ENCODE measurements at regions not wholly inside any gene's neighbourhood (a gene's known extent, or its start where the extent isn't known, plus 50 kb on each side); places are given as distances from the start of the nearest gene placed in this dataset.

DNA sequence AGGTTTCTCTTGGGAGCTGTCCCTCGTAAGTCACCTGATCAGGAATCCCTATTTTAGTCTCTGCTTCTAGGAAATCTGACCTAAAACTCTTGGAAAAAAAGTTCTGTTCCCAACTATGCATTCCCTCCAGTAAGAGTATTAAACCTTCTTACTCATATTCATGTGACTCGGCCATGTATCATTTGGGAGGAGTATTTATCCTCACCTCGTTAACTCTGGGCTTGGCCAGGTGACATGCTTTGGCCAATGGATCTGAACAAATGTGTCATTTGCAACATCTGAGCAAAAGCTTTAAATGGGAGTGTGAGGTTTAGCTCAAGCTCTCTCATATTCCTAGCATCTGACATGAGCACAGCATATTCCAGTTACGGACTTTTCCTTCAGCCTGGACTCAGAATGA is 226.8 kb downstream of the NUAK1 start:
- ATAC-seq: no peak
- DNase-seq: no peak
- intact Hi-C loops (cut with DNase I, micrococcal nuclease): no loop called here

GRCh38 chr12:105912882-105913678 is 225.7 kb downstream of the NUAK1 start:
- no peak for DNase-seq
- ATAC-seq: no peak
- intact Hi-C loops (cut with DNase I, micrococcal nuclease): no loop called here

DNA sequence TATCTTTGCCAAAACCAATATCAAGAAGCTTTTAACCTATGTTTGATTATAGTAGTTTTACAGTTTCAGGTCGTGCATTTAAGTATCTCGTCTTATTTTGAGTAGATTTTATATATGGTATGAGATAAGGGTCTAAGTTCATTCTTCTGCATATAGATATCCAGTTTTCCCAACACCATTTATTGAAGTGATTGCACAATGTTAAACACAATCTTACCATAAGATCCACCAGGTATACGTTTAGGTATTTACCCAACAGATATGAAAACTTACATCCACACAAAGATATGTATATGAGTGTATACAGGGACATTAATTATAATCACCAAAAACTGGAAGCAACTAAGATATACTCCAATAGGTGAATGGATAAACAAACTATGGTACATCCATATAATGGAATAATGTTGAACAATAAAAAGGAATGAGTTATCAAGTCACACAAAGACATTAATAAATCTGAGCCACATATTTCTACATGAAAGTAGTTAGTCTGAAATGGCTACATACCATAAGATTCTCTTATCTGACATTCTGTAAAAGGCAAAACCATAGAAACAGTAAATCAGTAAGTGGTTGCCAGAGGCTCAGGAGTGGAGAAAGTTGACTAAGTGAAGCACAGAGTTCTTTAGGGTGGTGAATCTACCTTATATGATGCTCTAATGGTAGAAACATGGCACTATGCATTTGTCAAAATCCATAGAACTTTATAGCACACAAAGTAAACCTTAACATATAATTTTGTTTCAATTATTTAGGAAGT is 222.6 kb downstream of the NUAK1 start:
- no peak for DNase-seq

DNA sequence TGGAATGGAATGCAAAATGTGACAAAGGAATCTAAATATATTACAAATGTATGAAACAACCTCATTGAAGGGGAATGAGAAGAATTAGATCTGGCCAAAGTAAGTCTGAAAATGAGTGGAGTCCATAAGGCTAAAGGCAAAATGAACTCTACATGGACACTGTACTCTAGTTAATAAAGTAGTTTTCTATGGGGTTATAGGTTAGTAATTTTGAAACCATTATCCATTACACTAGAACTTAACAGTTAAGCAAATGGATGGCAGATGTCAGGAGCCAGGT is 222.1 kb downstream of the NUAK1 start:
- no peak for ATAC-seq
- intact Hi-C loops (cut with DNase I, micrococcal nuclease): no loop called here
- no peak for DNase-seq

More for the DNA sequence above, 222.6 kb downstream of the NUAK1 start:
- no peak for ATAC-seq
- intact Hi-C loops (cut with DNase I, micrococcal nuclease): no loop called here

DNA sequence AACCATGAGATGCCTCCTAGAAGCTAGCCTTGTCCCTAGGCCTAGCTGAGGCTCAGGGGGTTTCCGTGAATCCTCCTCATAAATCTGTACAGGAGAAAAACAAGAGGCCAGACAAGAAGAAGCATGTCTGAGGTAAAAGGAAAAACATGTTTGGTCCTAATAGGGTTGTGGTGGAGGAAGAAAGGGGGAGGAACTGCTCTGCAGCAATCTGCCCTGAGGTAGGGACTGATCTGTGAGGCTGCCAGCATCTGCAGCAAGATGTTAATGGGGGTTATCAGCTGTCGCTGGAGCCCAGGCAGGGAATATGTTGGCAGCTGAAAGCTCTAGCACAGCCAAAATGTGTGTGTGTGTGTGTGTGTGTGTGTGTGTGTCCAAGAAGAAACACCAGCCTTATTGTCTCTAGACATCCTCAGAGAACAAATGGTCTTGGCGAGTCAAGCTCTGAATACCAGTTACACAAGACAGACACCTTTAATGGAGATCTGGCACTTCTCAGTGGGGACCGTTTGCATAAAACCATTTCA is 218.5 kb downstream of the NUAK1 start:
- intact Hi-C loops (cut with DNase I, micrococcal nuclease): no loop called here
- ATAC-seq (no peak), DNase-seq (no peak)

GRCh38 chr12:105921055-105921454 is 217.7 kb downstream of the NUAK1 start:
- DNase-seq (no peak), ATAC-seq (no peak)
- intact Hi-C loops (cut with DNase I, micrococcal nuclease): no loop called here

GRCh38 chr12:105921872-105922669 is 216.7 kb downstream of the NUAK1 start:
- DNase-seq (no peak), ATAC-seq (no peak)
- intact Hi-C loops (cut with DNase I, micrococcal nuclease): no loop called here

DNA sequence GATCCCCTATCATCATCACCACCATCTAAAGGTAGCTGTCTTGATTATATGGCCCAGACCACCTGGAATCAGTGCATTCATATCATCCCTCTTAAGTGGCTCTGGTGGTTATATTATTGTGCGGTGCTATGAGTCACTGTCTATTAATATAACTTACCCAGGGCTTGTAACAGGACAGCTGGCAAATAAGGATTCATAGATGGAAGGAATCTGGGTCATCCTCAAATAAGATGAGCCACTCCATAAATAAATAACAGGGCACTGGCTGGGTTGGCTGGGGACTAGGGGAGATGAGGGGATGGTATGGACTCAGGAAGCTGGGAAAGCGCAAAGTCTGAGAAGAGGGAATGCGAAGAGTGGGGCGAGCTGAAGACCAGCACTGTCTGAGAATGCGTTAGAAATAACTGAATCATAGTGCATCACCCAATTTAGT is 216.1 kb downstream of the NUAK1 start:
- intact Hi-C loops (cut with DNase I, micrococcal nuclease): no loop called here
- ATAC-seq: no peak
- no peak for DNase-seq

- ATAC-seq (no peak), DNase-seq (no peak)
- intact Hi-C loops (cut with DNase I, micrococcal nuclease): no loop called here
Measured at GRCh38 chr12:105924526-105925208, 214.1 kb downstream of the NUAK1 start.

DNA sequence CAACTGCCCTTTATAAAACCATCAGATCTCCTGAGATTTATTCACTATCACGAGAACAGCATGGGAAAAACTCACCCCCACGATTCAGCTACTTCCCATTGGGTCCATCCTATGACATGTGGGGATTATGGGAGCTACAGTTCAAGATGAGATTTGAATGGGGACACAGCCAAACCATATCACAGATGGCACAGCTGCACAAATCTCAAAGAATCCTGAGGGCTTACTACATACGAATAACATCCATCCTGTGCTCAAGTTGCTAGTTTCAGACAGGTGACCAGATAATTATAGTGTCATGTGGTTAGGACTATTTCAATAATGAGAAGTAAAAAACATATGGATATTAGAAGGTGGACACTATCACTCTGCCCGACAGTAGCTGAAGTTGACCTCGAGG is 211.2 kb downstream of the NUAK1 start:
- DNase-seq: no peak
- intact Hi-C loops (cut with DNase I, micrococcal nuclease): no loop called here
- no peak for ATAC-seq

GRCh38 chr12:105928436-105928835 is 210.3 kb downstream of the NUAK1 start:
- ATAC-seq (peak; percentile 58), DNase-seq (peak; percentile 47 to 54)
- intact Hi-C loops (cut with DNase I, micrococcal nuclease): no loop called here

GRCh38 chr12:105929192-105929591 is 209.6 kb downstream of the NUAK1 start:
- intact Hi-C loops (cut with DNase I, micrococcal nuclease): no loop called here
- DNase-seq: no peak
- ATAC-seq: no peak

GRCh38 chr12:105930557-105931503 is 207.9 kb downstream of the NUAK1 start:
- intact Hi-C loops (cut with DNase I, micrococcal nuclease): no loop called here
- DNase-seq (no peak), ATAC-seq (no peak)

DNA sequence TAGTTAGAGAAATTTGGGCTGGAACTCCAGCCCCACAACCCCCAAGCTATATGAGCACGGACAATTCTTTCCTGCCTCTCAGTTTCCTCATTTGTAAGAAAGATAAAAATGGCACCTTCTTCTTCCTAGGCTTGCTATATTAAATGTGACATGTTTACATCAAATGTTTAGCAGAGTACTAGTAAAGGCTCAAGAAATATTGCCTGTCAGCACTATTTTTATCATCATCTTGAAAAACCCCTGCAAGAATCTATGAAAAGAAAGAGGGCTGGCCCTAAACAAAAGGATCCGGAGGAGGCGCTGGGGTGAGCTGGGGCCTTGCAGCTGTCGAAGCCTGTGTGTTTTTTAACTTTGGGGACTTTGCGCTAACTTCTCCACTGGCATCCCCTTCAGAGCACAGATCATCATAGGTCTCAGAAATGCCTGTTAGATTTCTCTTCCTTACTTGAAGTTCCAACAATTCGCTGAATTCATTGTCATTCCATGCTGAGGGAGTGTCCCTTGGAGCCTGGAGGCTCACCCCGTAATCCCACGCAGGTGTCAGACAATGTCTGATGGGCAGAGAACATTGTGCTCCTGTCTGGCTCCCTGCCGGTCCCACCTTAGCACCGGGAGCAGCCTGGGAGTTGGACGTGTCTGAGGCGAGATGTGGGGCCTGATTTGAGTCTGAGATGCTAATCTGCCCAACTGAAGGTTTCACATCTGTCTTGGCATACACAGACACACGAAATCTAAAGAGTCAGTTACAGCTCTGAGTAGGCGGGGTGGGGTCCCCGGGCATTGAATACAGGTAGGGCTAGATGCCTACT is 206.8 kb downstream of the NUAK1 start:
- DNase-seq (no peak), ATAC-seq (no peak)
- intact Hi-C loops (cut with DNase I, micrococcal nuclease): no loop called here

DNA sequence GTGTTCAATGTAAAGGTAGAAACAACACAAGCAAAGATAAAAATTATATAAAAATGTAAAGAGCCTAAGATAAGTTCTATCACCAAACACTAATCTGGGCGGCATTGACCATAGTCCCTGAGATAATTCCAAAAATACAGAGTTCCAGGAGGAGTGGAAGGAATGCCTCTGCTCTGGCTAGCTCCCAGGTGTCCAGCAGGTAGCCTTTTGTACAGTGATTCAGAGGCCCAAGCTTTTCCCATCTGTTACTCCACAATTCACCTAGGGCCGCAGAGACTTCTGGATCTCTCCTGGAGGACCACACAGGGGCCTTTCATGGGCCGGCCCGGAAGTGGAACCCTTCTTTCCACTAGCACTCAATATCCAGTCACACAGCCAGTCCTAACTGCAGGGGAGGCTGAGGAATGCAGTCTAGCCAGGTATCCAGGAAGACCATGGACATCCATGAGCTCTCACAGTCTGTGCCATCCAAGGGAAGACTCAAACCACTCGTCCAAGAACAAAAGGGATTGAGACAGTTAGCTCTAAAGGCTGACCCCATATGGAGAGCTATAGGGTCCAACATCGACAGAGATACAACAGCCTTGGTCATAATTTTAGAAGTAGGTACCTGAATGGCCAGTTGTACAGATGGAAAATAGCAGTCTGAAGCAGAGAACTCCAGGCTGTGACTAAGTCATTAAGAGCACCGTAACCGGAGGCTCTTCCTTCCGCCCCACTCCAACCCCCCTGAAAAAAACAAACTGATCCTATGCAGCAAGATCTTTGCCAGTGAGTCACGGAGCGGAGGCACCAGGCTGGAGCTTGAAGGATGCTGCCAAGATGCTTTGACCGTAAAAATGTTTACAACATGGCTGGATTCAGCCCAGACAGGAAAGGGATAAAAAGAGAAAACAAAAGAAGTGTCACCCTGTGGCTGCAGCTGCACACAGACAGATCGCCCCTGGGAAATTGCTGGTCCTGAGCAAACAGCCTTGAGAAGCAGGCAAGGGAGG is 204.8 kb downstream of the NUAK1 start:
- ATAC-seq: no peak
- intact Hi-C loops (cut with DNase I, micrococcal nuclease): no loop called here
- DNase-seq: peak in 1 of 2 donors; percentile 10

DNA sequence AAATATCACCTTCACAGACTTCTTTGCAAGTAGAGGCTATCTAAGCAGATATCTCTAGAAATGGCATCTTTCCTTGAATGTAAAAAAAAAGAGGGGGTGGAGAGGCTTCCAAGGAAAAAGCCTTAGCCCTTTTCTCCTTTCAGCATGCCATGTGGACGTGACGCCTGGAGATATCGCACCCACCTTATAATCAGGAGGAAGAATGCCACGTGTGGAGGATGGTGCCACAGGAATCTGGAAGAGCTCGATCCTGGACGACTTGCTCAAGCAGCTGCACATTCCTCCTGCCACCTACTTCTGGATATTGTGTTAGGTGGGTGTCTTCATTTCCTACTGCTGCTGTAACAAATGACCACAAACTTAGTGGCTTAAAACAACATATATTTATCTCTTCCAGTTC is 203.6 kb downstream of the NUAK1 start:
- DNase-seq (no peak), ATAC-seq (no peak)
- intact Hi-C loops (cut with DNase I, micrococcal nuclease): no loop called here

All from left colon (tissue), 2 donors.